Activated naive CD4-positive, alpha-beta T cell treated with Interleukin-2 at 50 U/mL for 16 hours (primary cell): ENCODE measurements at regions not wholly inside any gene's neighbourhood (a gene's known extent, or its start where the extent isn't known, plus 50 kb on each side); places are given as distances from the start of the nearest gene placed in this dataset.
A peak's percentile ranks its signal among the peaks of the same experiment; 100 is the strongest.

ENCODE experiments used
- DNase-seq: peaks from one replicate; pipeline ENCODE4 v3.0.0-alpha.2; 2020

DNA sequence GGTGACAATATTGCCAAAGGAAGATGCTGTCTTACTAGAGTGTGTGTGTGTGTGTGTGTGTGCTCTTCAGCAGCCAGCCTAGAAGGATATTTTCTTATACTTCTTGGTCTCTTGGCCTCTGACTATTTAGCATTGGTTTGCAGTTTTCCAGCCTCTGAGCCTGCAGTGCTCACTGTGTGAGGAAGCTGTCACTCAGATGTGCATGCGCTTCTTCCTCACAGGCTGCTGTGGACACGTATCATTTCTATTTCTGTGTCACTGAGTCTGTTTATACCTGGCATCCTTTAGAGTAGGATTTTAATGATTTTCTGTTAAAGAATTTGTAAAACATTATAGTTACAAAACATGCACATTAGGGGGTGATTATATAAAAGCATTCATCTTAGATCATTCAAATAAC, 83.3 kb downstream of the ALDH8A1 start:
- DNase-seq = no peak

DNA sequence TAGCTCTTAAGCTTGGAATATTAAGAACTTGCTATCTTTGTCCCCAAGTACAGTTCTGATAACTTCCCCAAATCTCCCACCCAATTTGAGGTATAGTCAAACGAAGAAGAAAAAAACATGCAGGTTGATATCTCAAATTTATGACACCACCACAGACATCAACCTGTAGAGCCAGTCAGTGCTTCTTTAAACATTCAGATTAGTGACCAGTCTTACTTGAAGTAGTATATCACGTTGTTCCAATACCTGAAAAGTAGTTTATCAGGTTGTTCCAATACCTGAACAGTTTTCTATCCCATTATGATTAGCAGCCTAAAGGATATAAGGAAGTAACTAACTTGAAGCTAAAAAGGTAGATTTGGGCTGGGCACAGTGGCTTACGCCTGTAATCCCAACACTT, 85.3 kb downstream of the ALDH8A1 start:
- no peak for DNase-seq

DNA sequence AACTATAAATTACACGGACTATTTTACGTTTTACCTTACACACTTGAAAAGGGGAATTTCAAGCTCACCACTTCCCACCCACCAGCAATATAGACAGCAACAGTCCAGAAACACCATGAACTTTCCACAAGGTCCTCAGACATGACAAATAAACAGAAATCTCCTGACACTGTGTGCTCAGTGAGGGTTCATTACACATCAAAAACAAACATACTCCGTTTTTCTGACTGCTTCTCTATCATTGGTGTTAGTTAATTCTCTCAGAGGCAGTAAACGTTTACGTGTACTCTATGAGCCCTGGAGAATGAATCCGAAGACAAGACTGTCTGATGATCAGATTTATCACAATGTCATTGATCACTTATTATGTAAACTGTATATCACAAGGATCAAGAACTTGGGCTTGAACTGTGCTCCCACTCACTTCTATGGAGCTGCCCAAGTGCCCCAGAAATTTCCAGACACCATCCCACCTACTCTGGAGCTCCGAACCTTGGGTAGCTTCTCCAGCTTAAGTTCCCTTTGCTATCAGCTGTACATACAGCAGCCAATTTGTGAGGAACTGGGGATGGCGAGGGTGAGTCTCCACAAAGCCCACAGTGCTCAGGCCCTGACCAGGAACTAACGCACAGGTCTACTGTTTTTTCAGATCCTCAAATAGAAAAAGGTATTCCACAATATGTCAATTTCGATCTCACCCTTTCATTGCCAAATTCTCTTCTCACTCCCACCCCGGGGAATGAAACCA, 86.0 kb downstream of the ALDH8A1 start:
- no peak for DNase-seq

DNA sequence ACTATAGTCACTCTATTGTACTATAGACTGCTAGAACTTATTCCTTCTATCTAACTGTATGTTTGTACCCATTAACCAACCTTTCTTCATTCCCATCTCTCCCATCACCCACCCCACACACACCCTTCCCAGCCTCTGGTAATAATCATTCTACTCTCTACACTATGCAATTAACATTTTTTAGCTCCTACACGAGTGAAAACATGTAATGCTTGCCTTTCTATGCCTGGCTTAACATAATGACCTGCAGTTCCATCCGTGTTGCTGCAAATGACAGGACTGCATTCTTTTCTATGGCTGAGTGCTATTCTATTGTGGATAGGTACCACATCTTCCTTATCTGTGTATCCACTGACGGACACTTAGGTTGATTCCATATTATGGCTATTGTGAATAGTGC, 95.5 kb downstream of the ALDH8A1 start:
- DNase-seq = no peak

DNA sequence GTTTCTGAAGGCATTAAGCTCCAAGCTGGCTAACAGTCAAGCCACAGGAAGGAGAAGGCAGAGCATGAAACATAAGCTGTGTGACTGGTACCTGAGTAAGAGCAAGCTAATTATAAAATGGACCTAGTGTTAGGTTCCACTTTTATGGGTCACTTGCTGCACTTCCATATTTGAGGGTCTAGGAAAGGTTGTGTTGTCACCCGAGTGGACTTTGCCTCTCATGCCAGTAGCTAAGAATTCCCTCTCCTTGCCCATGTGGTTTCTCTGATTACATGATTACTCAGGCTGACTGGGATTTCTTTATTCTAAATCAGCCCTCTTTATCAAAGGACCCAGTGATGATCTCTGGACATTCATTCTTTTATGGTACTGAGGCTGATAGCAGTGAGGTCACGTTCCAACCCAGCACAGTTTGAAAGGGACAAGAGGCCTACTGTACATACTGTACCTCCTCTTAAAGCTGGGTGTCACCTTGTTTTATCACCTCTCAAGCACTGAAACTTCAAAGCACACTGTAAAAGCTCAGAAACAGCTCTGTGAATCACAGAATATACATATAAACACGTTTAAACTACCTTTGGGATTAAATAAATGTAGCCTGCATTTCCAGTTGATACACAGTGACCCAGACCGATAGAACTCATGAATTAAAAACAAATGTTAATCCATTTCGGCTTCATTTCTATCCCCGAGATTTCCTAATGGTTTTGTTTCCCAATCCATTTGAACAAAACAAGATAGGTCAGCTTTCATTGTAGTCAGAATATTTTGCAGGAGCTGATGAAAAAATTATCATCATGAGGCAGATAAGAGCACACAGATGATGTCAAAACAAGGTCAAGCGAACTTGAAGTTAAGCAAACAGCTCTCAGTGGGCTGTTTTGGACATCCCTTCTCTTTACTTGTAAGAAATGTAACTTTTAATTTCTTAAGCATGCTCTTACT, 96.5 kb downstream of the ALDH8A1 start:
- DNase-seq = no peak

DNA sequence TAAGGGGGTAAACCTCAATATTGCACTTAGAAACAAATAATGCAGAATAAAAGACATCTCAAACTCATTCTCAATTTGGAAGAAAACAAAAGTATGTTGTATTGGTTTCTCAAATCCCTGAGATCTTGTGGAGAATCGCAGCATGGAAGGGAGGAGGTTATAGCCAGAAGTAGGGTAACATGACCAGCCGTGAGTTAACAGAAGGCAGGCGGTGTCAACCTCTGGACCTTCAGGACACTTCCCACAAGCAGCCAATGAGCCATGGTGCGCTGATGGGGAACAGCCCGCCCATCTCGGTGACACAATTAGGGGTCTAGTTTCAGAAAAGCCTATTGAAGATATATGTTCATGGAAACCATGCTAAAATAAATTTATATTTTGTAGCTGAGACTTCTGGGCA, 98.4 kb downstream of the ALDH8A1 start:
- no peak for DNase-seq

DNA sequence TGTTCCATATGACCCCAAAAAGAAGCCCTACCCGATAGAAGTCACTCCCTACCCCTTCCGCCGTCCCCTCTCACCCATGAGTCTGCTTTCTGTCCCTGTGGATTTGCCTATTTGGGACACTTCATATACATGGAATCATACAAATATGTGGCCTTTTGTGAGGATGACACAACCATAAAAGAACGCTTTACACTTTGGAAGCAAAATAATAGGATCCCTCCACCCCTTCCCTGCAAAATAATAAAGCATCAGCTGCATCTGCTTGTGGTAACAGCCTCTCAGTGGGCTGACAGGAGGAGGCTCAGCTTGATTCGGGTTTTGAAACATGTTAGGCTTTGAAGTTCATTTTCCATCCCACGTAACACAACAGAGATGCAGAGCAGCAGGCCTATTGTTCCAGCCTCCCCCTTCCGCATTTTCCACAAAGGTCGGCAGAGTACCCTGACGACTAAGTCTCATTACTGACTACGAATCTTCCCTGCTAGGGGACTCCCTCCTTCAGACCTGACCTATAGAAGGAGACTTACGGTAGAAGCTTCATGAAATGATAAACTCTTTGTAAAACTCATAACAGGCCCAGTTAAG, 99.1 kb downstream of the ALDH8A1 start:
- no peak for DNase-seq

DNA sequence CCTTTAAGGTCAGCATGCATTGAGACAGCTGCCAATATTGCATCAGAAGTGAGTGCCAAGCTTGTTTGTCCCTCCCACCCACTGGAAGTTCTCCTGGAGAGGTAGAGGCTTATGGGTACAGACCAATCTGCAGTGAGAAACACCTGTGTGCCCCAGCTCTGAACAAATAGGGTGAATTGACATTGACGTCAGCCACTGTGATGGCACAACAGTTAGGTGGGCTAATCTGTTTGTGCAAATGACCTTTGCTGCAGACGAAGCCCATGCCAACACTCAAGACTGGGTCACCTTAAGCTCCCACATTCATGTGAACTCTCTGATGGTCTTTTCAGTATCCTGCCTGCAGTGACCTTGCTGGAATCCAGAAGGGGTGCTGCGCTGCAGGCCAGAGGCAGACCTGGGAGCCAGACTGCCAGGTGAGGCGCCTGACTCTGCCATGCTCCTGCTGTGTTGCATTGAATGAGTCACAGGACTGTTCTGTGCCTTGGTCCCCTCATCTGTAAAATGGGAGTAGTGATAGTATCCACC, 99.9 kb downstream of the ALDH8A1 start:
- DNase-seq = no peak

DNA sequence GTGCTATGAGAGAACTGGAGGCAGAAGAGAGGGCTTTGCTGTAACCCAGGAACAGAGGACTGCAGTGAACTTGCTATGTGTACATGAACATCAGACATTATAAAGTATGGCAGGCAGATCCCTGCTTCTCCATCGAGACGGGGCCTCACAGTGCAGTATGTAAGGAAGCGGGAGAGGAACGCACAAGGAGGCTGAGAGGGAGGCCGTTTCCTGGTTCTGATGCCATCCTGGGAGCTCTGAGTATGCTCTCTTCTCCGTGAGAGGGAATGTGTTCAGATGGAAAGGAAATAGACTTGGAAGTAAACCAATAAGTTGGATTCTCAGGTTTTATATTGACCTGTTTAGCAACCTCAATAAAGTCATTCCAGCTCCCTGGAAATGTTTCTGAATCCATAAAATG, 101.8 kb downstream of the ALDH8A1 start:
- no peak for DNase-seq

DNA sequence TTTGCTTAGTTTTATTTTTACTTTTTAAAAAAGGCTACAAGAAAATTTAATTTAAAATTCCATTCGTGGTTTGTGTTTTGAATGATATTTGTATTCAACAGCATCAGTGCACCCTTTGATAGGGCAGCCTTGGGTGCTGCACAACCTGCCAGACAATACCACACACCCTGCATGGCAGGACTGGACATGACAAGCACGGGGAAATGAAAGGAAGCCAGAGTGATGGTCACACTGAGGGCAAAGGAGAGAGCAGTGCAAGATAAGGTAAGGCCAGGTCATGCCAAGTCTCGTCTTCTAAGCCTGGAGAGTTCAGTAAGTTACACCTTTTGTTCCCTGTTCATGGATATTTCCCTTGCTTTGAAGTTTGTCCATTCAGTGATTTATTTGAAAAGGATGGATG, 103.0 kb downstream of the ALDH8A1 start:
- DNase-seq = no peak

DNA sequence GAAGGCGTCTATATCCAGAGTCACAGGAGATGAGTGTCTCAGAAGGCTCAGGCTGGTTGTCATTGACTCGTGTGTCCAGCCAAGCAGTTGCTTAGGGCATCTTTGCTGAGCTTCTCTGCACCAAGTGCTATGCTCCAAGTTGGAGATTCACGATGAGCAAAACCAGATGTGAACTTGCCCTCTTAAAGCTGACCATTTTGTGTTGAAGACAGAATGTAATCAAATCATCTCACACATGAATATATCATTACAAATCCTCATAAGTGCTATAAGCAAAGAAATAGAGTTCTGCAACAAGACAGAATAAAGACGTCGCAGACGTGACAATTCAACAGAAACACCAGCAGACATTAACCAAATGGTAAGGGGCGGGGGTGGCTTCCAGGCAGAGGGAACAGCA, 103.9 kb downstream of the ALDH8A1 start:
- DNase-seq = no peak

DNA sequence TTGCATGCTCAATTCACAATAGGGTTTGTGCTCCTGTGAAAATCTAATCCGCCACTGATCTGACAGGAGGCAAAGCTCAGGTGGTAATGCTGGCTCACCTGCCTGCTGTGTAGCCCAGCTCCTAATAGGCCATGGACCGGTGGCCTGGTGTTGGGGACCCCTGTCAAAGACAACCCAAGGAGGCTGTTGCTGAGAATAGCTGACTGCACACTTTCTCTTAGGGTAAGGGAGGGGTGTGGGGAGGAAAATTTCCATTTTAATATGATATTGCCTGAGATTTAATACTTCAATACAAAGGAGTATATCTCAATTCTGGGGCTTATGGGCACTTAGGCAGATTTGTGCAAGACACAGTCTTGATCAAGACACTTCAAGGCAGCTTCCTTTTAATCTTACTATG, 105.8 kb downstream of the ALDH8A1 start:
- DNase-seq = no peak

DNA sequence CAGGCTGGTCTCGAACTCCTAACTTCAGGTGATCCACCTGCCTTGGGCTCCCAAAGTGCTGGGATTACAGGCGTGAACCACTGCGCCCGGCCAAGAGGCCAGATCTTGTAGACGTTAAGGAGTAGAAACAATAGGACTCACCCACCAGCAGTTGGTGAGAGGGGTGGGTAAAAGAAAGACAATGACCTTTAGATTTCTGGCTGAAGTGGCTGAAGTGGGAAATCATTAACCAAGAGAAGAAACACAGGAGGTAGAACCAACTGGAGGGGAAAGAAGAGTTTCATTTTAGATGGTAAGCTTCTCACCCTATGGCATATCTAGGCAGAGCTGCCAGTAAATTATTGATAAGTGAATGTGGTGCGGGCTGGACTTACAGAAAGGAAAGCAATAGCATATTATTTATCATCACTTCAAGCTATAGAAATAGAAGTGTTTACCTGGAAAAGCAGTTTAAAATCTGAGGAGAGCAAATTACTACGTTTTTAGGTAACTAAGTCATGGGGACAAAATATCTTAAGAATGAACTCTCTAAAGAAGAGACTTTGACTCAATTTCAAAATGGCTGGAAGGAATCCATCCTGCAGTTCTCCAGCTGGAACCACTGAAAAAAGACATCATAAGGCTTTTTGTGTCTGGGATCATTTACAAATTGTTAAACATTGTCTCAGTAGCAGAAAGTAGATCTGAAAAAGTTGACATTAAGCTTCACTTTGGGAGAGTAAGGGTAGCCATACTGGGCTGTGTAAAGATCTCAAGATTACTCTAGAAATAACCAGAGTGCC, 109.6 kb downstream of the ALDH8A1 start:
- no peak for DNase-seq

DNA sequence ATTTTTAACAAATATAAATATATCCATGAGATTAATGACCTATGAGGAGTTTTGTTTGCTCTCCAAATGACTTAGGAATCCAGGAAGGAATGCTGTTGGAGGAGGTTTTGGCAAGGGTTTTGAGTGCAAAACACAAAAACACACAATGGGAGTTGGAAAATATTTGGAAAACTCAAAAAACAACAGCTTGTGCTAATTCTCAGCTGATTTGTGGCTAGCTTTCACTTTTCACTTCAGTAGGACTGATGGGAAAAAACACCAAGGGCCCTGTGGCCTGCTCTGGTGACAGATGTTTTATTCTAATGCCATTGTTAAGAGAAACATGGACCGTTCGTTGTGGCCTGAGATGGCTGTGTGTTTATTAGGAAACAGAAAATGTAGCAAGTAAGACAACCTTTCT, 113.9 kb downstream of the ALDH8A1 start:
- DNase-seq = no peak

DNA sequence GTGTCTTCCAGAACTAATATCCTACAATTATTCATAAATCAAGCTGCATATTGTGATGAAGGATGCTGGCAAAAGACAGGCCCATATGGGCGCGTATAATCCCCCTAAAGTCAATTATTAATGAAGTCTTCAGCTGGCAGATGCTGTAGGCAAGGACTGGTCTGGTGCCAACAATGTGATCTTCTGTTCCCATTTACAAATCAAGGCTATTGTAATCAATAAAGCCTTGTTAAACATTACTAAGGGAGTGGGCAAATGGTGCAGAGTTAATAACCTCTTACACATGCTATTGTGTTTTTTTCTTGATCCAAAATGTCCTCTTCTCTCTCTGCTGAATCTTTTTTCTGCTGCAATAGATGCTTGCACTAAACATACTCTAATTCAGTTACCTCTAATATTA, 119.0 kb downstream of the ALDH8A1 start:
- no peak for DNase-seq

DNA sequence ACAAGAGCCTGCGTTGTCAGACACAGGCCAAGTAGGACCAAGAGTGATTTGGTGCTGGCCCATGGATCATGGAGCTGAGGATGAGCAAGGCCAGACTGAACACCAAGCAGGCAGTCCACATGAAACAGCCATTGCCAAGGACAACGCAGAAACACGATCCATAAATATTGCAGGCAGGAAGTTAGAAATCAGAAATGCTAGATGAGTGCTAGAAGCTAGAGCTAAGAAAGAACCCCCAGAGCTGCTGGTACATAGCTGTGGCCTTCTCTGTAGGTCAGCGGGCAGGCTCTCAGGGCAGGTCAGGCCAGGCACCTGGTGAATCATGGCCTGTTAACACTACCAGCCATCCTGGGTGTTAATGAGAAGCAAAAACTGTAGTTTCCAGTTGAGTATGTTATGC, 119.7 kb downstream of the ALDH8A1 start:
- DNase-seq = no peak

DNA sequence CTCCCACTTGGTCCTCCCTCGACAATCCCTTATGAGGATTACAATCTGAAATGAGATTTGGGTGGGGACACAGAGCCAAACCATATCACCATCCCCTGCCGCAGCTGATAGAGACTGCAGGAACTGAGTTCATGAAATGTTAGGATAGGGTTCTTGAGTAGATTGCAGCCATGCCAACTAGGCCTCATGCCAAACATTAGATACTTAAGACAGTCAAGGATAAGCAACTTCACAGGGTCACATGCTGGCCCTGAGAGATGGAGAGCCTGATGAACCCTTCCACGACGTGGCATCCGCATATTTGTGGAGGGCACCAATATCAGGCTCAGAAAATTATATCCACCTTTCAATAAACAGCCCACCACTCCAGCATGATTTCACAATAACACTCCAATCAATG, 121.3 kb downstream of the ALDH8A1 start:
- no peak for DNase-seq

DNA sequence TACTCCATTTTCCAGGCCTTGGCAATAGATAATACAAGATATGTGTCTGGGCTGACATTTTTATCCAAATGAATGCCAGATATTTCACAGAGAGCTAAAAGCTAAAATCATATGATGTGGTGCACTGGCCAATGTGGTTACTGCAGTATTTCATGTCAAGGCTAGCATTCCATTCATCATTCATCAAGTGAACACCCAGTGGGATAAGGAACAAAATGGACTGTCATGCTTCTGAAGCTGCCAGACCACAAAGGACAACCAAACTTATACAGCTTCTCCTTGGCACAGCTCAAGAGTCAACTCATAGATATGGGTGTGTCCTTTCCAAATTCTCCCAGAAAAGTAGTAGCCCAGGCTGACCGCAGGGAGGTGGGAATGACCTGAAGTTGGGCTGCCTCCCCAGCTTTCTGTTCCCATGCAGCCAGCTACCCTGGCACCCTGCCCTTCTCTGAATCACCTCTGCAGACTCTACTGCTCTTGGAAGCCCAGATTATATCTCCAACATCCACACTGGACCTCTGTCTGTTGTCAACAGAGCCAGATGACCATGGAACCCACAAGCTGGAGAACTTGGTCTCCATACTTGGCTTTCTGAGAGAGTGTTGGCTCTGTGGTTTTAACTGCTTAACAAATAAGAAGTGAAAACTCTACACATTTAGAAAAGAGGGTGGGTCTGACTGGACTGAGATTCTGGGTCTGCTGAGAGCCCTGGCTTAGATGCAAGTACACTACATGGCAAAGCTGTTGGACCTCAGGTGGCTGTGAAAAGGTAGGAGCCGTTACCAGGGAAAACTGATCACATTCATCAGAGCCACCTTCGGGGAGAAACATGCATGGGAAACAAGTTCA, 122.8 kb downstream of the ALDH8A1 start:
- no peak for DNase-seq

DNA sequence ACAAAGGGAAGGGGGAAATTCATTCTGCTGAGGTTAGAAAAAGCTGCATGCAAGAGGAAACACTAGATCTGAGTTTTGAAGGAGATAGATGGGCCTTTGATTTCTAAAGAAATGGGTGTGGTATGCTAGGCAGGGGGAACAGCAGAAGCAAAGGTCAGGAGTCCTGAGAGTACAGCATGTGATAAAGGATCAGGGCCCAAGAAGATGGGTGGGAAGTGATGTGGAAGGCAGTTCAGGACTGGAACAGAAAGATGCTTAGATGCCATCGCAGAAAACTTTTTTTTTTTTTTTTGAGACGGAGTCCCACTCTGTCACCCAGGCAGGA, 126.2 kb downstream of the ALDH8A1 start:
- no peak for DNase-seq

DNA sequence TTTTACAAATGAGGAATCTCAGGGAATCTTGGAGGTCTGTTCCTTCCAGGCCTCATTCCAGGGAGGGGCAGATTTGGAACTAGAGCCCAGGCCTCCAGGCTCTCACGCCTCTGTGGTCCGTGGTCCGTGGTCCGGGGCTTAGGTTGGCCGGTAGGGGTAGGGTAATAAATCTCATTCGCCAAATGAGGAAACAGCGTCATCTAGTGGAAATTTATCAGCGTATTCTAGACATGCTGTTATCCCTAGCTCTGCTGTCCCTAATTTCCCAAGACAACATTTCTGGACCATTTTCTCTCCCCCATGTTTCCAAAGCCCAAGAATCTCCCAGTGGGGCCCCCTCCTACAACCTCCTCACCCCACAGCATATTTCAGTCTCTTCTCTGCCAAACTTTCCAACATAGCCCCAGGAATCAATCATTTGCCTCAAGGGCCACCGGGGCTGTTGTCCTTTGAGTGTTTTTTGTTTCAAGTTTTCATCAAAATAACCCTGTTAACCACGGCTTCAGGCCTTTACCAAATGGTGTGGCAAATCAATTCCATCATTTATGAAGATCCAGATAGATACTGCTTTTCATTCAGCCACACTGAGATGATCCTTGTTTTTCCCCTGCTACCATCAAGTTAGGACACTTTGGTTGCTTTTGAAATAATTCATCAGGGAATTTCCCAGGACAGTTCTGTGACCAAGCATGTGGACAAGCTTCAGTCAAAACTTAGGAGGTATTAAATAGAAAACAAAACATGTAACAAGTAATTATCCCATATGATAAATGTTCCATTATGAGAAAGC, 126.8 kb downstream of the ALDH8A1 start:
- DNase-seq = peak; percentile 23
